ENCODE measurements at regions not wholly inside any gene's neighbourhood (a gene's known extent, or its start where the extent isn't known, plus 50 kb on each side); places are given as distances from the start of the nearest gene placed in this dataset.

DNA sequence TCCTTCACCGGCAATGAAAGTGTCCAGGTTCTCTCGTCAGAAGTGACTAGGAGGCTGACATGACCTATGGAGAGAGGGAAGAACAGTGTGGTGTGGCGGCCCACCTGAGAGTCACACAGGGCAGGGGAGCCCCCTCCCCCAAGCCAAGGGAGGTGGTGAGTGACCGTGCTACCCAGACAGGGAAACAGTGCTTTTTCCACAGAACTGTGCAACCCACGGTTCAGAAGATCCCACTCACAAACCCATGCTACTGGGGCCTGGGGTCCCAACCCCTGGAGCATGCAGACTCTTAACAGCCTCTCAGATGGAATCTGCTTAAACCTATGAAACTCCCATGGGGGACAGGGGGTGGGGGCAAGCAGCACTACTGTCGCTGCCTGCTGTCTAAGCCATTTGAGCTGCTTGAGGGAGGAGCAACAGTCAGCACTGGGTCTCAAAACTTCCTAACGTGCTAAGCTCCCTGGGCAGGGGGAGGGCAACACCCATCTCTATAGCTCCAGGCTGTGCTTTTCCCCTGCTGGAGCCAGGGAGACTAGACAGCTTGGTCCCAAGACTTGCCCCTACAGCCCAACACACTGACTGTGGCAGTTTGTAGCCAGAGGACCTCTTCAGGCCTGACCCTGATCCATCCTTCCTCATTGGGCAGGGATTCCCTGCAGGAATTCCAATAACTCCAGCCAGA is 850.4 kb upstream of the AADAT start:
- no peaks in the 10 kb centered on the region for H3K4me1 ChIP-seq
- 35% methylated on average over 6 of the region's 7 CpGs for WGBS (ENCODE audit: missing lambda C conversion rate)
- ChIA-PET CTCF (no interaction called here), POLR2A (no interaction called here)
- no peak overlapping the region for H3K4me2 ChIP-seq
- no peak overlapping the region for H3K4me3 ChIP-seq
- no peak overlapping the region for H3K27ac ChIP-seq
- no peak for FAIRE-seq
- no peaks in the 10 kb centered on the region for H3K9me3 ChIP-seq
- TF ChIP-seq NPAS2 (CRISPR knock-in tag; IDR thresholded peaks at IDR 0.05; ENCODE audit: borderline replicate concordance), result no peak
- no peak for TF ChIP-seq MAX (IDR thresholded peaks at IDR 0.05)
- no peak for DNase-seq (ENCODE audit: low read depth in 1 of 2, low spot score in 1 of 2)
- no peak for ATAC-seq

GRCh38 chr4:170938588-170938987 is 848.8 kb upstream of the AADAT start:
- H3K4me2 ChIP-seq, result no peak overlapping the region
- no peak overlapping the region for H3K27ac ChIP-seq
- H3K4me3 ChIP-seq, result no peak overlapping the region
- WGBS (ENCODE audit: missing lambda C conversion rate), result 8% methylated on average over 1 of the region's 1 CpG
- TF ChIP-seq MAFK (IDR thresholded peaks at IDR 0.05; ENCODE audit: partially characterized antibody), result peak; percentile 35
- TF ChIP-seq BCL3 (IDR thresholded peaks at IDR 0.05), result no peak
- H3K9me3 ChIP-seq, result no peaks in the 10 kb centered on the region
- CTCF ChIA-PET, result no interaction called here
- ATAC-seq (no peak), FAIRE-seq (no peak), DNase-seq (ENCODE audit: low read depth in 1 of 2, low spot score in 1 of 2) (no peak)
- POLR2A ChIA-PET, result no interaction called here
- H3K4me1 ChIP-seq, result no peaks in the 10 kb centered on the region

- DNase-seq (ENCODE audit: low read depth in 1 of 2, low spot score in 1 of 2), result no peak
- no peak for FAIRE-seq
- Histone ChIP-seq H3K9me3 (no peaks in the 10 kb centered on the region), H3K27ac (no peak overlapping the region), H3K4me2 (no peak overlapping the region), H3K4me3 (no peak overlapping the region), H3K4me1 (no peaks in the 10 kb centered on the region)
- whole genome bisulfite sequencing (ENCODE audit: missing lambda C conversion rate), result 13% methylated on average over 2 of the region's 2 CpGs
- ATAC-seq, result no peak
- TF ChIP-seq ZC3H11A (IDR thresholded peaks at IDR 0.05) (no peak), NR3C1 (IDR thresholded peaks at IDR 0.05) (no peak), CHD2 (IDR thresholded peaks at IDR 0.05; ENCODE audit: low read length, partially characterized antibody) (no peak), RAD21 (conservative IDR thresholded peaks at IDR 0.05 in 1 of 2, IDR thresholded peaks at IDR 0.05 in 1 of 2) (no peak), HEYL (CRISPR knock-in tag; IDR thresholded peaks at IDR 0.05) (no peak), FOSL2 (IDR thresholded peaks at IDR 0.05) (no peak), FOSL2 (CRISPR knock-in tag; IDR thresholded peaks at IDR 0.05) (no peak), EHMT2 (IDR thresholded peaks at IDR 0.05; ENCODE audit: low read depth) (no peak)
- ChIA-PET CTCF (no interaction called here), POLR2A (no interaction called here)
Observed at GRCh38 chr4:170931321-170931720, 841.6 kb upstream of the AADAT start.

DNA sequence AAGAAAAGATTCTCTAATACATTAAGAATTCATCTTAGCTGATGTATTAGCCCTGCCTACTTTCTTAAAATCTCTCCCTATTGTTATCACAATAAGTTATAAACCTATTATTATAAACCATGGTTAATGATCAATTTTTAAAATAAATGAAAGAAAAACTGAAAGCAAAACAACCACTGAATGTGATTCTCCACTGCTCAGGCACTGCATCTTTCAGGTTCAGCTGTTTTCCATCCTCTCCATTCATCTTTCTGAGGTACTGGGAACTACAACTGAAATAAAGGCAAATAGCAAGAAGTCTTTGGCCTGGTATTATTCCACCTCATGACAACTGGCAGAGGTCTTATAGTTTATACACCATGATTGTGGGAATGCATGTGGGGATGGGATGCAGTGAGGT is 798.9 kb upstream of the AADAT start:
- Histone ChIP-seq H3K4me3 (no peak overlapping the region), H3K4me2 (no peak overlapping the region), H3K9me3 (no peaks in the 10 kb centered on the region), H3K4me1 (no peaks in the 10 kb centered on the region), H3K27ac (no peak overlapping the region)
- no peak for DNase-seq (ENCODE audit: low read depth in 1 of 2, low spot score in 1 of 2)
- ATAC-seq, result no peak
- TF ChIP-seq, protein P1, sequence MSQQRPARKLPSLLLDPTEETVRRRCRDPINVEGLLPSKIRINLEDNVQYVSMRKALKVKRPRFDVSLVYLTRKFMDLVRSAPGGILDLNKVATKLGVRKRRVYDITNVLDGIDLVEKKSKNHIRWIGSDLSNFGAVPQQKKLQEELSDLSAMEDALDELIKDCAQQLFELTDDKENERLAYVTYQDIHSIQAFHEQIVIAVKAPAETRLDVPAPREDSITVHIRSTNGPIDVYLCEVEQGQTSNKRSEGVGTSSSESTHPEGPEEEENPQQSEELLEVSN (IDR thresholded peaks at IDR 0.05; ENCODE audit: borderline replicate concordance, low read depth), result no peak
- TF ChIP-seq REST (IDR thresholded peaks at IDR 0.05), result no peak
- TF ChIP-seq CHD4 (IDR thresholded peaks at IDR 0.05; ENCODE audit: borderline replicate concordance), result no peak
- no peak for TF ChIP-seq MYC (IDR thresholded peaks at IDR 0.05; ENCODE audit: borderline replicate concordance, low read length)
- no peak for TF ChIP-seq HOXB13 (CRISPR knock-in tag; IDR thresholded peaks at IDR 0.05; ENCODE audit: low read depth)
- TF ChIP-seq MAZ (IDR thresholded peaks at IDR 0.05; ENCODE audit: borderline replicate concordance, low read depth, low read length), result no peak
- TF ChIP-seq RAD21 (conservative IDR thresholded peaks at IDR 0.05 in 1 of 2, IDR thresholded peaks at IDR 0.05 in 1 of 2), result no peak
- no peak for TF ChIP-seq NPAS2 (CRISPR knock-in tag; IDR thresholded peaks at IDR 0.05; ENCODE audit: borderline replicate concordance)
- ChIA-PET CTCF (no interaction called here), POLR2A (no interaction called here)
- no peak for FAIRE-seq

All from A549 (cell line).